ENCODE measurements at regions not wholly inside any gene's neighbourhood (a gene's known extent, or its start where the extent isn't known, plus 50 kb on each side); places are given as distances from the start of the nearest gene placed in this dataset.

DNA sequence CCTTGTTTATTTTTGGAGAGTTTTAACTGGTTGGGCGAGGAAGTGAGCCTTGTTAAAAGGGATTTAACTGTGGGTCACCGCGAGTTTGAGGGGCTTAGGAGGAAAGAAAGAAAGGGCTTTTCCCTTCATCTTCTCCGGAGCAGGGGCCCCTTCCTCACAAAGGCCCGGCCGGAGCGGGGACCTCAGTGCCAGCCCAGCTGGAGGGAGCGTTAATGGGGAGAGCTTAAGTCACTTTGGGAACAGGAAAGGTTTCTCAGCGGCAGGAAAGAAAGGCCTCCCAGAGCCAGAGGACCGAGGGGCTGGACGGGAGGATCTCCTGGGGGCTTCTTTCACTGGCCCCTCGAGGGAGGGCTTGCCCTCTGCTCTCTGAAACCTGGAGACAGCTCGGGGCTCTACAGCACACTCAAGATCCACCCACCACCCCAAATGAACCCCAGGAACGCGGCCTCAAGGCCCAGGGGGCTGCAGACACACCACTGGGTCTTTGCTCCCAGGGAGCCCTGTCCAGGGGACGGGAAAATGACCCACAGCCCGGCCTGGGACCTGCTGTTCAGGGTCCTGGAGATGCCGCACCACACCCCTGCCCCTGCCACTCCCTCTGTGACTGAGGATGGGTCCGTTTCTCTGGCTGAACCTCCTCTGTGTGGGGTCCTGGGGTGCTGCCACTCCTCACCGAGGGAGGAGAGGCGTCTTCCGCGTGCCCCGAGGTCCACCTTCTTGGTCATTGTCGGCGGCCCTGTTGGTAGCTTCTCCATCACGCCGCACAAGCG lies 128.3 kb downstream of the URI1 start:
- TF ChIP-seq, protein P1, sequence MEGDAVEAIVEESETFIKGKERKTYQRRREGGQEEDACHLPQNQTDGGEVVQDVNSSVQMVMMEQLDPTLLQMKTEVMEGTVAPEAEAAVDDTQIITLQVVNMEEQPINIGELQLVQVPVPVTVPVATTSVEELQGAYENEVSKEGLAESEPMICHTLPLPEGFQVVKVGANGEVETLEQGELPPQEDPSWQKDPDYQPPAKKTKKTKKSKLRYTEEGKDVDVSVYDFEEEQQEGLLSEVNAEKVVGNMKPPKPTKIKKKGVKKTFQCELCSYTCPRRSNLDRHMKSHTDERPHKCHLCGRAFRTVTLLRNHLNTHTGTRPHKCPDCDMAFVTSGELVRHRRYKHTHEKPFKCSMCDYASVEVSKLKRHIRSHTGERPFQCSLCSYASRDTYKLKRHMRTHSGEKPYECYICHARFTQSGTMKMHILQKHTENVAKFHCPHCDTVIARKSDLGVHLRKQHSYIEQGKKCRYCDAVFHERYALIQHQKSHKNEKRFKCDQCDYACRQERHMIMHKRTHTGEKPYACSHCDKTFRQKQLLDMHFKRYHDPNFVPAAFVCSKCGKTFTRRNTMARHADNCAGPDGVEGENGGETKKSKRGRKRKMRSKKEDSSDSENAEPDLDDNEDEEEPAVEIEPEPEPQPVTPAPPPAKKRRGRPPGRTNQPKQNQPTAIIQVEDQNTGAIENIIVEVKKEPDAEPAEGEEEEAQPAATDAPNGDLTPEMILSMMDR (IDR thresholded peaks at IDR 0.05): no peak
- TF ChIP-seq POLR2A (IDR thresholded peaks at IDR 0.05): no peak
- no peak for DNase-seq
- Histone ChIP-seq H3K27ac (no peak overlapping the region), H3K36me3 (no peaks in the 10 kb centered on the region), H3K4me1 (peaks cover 0 to 35% (median 8%) of the 10 kb centered on the region in 3 donors), H3K27me3 (no peaks in the 10 kb centered on the region), H3K4me3 (no peak overlapping the region), H3K9me3 (no peaks in the 10 kb centered on the region)
- WGBS, 2 donors: 48 to 100% methylated on average over 1 to 6 of the region's 29 CpGs
- intact Hi-C loops (cut with DNase I): no loop called here

- WGBS, 2 donors: 55 to 58% methylated on average over 12 to 17 of the region's 26 CpGs
- intact Hi-C loops (cut with DNase I): no loop called here
These were observed 129.1 kb downstream of the URI1 start for GRCh38 chr19:30070968-30071632.

GRCh38 chr19:30071871-30072270 lies 129.8 kb downstream of the URI1 start:
- whole genome bisulfite sequencing, 2 donors: 87 to 90% methylated on average over 15 of the region's 15 CpGs
- peaks cover 0 to 5% (median 0%) of the 10 kb centered on the region in 4 donors for H3K27me3 ChIP-seq
- TF ChIP-seq POLR2A (IDR thresholded peaks at IDR 0.05): no peak
- TF ChIP-seq, protein P1 (IDR thresholded peaks at IDR 0.05): no peak
- DNase-seq: no peak
- no peak overlapping the region for H3K27ac ChIP-seq
- intact Hi-C loops (cut with DNase I): no loop called here
- H3K9me3 ChIP-seq: no peaks in the 10 kb centered on the region
- H3K4me1 ChIP-seq: peaks cover 0 to 35% (median 8%) of the 10 kb centered on the region in 3 donors
- H3K4me3 ChIP-seq: no peak overlapping the region
- H3K36me3 ChIP-seq: no peaks in the 10 kb centered on the region

More at GRCh38 chr19:30070968-30071632, 129.1 kb downstream of the URI1 start:
- Histone ChIP-seq H3K4me1 (peaks cover 0 to 35% (median 8%) of the 10 kb centered on the region in 3 donors), H3K27me3 (peaks cover 0 to 2% (median 0%) of the 10 kb centered on the region in 4 donors), H3K27ac (no peak overlapping the region), H3K9me3 (no peaks in the 10 kb centered on the region), H3K4me3 (no peak overlapping the region), H3K36me3 (no peaks in the 10 kb centered on the region)
- DNase-seq: no peak
- TF ChIP-seq, protein P1 (IDR thresholded peaks at IDR 0.05): no peak
- no peak for TF ChIP-seq POLR2A (IDR thresholded peaks at IDR 0.05)

GRCh38 chr19:30073152-30074000 lies 131.3 kb downstream of the URI1 start:
- Histone ChIP-seq H3K9me3 (no peaks in the 10 kb centered on the region), H3K4me1 (peaks cover 0 to 35% (median 8%) of the 10 kb centered on the region in 3 donors), H3K27ac (peak overlapping the region in 1 of 4 donors; percentile 6), H3K4me3 (no peak overlapping the region), H3K27me3 (peaks cover 0 to 17% (median 0%) of the 10 kb centered on the region in 4 donors), H3K36me3 (no peaks in the 10 kb centered on the region)
- intact Hi-C loops (cut with DNase I): no loop called here
- no peak for TF ChIP-seq POLR2A (IDR thresholded peaks at IDR 0.05)
- TF ChIP-seq, protein P1 (IDR thresholded peaks at IDR 0.05): no peak
- 53 to 56% methylated on average over 8 to 11 of the region's 16 CpGs for whole genome bisulfite sequencing, 2 donors
- DNase-seq: no peak

All from esophagus squamous epithelium (tissue), 5 donors.